PC-9 (cell line): ENCODE measurements at regions not wholly inside any gene's neighbourhood (a gene's known extent, or its start where the extent isn't known, plus 50 kb on each side); places are given as distances from the start of the nearest gene placed in this dataset.

Source experiments
- BruUV-seq: library from RNA; stranded (reverse); fragments of 400-500 nt; replicated peaks from 2 replicates; lab custom pipeline; 2021; lab: Mats Ljungman, UMichigan
- CTCF ChIA-PET: fragments of 300-600 bp; sonication (Branson Sonifier 250); formaldehyde crosslinking; loops from one replicate; lab custom pipeline; 2022; ENCODE audit warnings: antibody characterized with exemption; lab: Charles Lee
- POLR2A ChIA-PET: fragments of 300-600 bp; sonication (Branson Sonifier 250); formaldehyde crosslinking; loops from one replicate; lab custom pipeline; 2022; ENCODE audit warnings: antibody characterized with exemption; ENCODE audit not compliant: unreplicated experiment; lab: Charles Lee
- DNase-seq, 2 experiments: peaks; one replicate each; pipeline versions ENCODE4 v3.0.0 to v3.0.0-alpha.2; 2015 to 2022; ENCODE audit warnings: mixed read lengths in 1 of 2
- H2AFZ ChIP-seq: fragments of 200-600 bp; sonication (generic); 2 replicates; pipeline ENCODE4 v1.8.1; 2017; ENCODE audit warnings: antibody characterized with exemption
- H3F3A ChIP-seq: fragments of 200-600 bp; sonication (generic); 2 replicates; pipeline ENCODE4 v1.8.1; 2017; ENCODE audit warnings: antibody characterized with exemption, mild to moderate bottlenecking, low read depth; ENCODE audit not compliant: insufficient read depth
- H3K27ac ChIP-seq: fragments of 200-600 bp; sonication (generic); 2 replicates; pipeline ENCODE4 v1.6.1; 2016; ENCODE audit warnings: mixed run types
- H3K27me3 ChIP-seq: fragments of 200-600 bp; sonication (generic); 2 replicates; pipeline ENCODE4 v1.6.1; 2016; ENCODE audit warnings: low read depth, mixed run types; ENCODE audit not compliant: insufficient read depth
- H3K36me3 ChIP-seq: fragments of 200-600 bp; sonication (generic); 2 replicates; pipeline ENCODE4 v1.6.1; 2016; ENCODE audit warnings: low read depth, mixed run types
- H3K4me1 ChIP-seq: fragments of 200-600 bp; sonication (generic); replicated peaks from 2 replicates; pipeline ENCODE4 v1.6.1; 2016; ENCODE audit warnings: mixed run types; ENCODE audit not compliant: insufficient read depth
- H3K4me2 ChIP-seq: fragments of 200-600 bp; sonication (generic); 2 replicates; pipeline ENCODE4 v1.6.1; 2017; ENCODE audit warnings: mixed run types
- H3K4me3 ChIP-seq: fragments of 200-600 bp; sonication (generic); 2 replicates; pipeline ENCODE4 v1.6.1; 2016; ENCODE audit warnings: mixed run types
- H3K79me2 ChIP-seq: fragments of 200-600 bp; sonication (generic); 2 replicates; pipeline ENCODE4 v1.6.1; 2017; ENCODE audit warnings: low read depth, mixed run types
- H3K9me2 ChIP-seq: fragments of 200-600 bp; sonication (generic); 2 replicates; pipeline ENCODE4 v1.8.1; 2017; ENCODE audit warnings: mild to moderate bottlenecking; ENCODE audit not compliant: insufficient read depth
- H3K9me3 ChIP-seq: fragments of 200-600 bp; sonication (generic); 2 replicates; pipeline ENCODE4 v1.8.1; 2016; ENCODE audit warnings: low read depth; ENCODE audit not compliant: insufficient read depth
- H4K20me1 ChIP-seq: fragments of 200-600 bp; sonication (generic); 2 replicates; pipeline ENCODE4 v1.8.1; 2017; ENCODE audit not compliant: insufficient read depth
- CTCF ChIP-seq: fragments of 200-600 bp; sonication (generic); conservative IDR thresholded peaks from 2 replicates; pipeline ENCODE4 v1.6.1; 2017; ENCODE audit warnings: mixed run types, antibody characterized with exemption, mild to moderate bottlenecking, moderate library complexity
- EZH2 ChIP-seq: fragments of 200-600 bp; sonication (generic); IDR thresholded peaks from 2 replicates; pipeline ENCODE4 v1.8.0; 2017; ENCODE audit warnings: antibody characterized with exemption, low read depth
- intact Hi-C: fragments of 100-400 bp; cut with micrococcal nuclease; formaldehyde crosslinking; loops from one replicate; pipeline ENCODE4 v1.10.0; 2022; ENCODE audit not compliant: unreplicated experiment

- H3K36me3 ChIP-seq = no peaks in the 10 kb centered on the region
- H3K4me2 ChIP-seq = no peak overlapping the region
- BruUV-seq = no TSS peak
- H3K4me1 ChIP-seq = peaks cover 2% of the 10 kb centered on the region; the same call in 1 of the 2 replicates
- H3K79me2 ChIP-seq = no peaks in the 10 kb centered on the region
- H4K20me1 ChIP-seq = no peaks in the 10 kb centered on the region
- CTCF ChIA-PET = no interaction called here
- TF ChIP-seq CTCF (no peak), EZH2 (no peak)
- no peak overlapping the region for H2AFZ ChIP-seq
- POLR2A ChIA-PET = no interaction called here
- H3F3A ChIP-seq = no peaks in the 10 kb centered on the region; the same call in 1 of the 2 replicates
- H3K4me3 ChIP-seq = no peak overlapping the region
- H3K9me2 ChIP-seq = no peaks in the 10 kb centered on the region
- no peaks in the 10 kb centered on the region for H3K9me3 ChIP-seq
- intact Hi-C loops = no loop called here
- H3K27ac ChIP-seq = no peak overlapping the region
- H3K27me3 ChIP-seq = no peaks in the 10 kb centered on the region
- no peak for DNase-seq
These were observed 252.5 kb downstream of the PTEN start for GRCh38 chr10:88115968-88116367.

DNA sequence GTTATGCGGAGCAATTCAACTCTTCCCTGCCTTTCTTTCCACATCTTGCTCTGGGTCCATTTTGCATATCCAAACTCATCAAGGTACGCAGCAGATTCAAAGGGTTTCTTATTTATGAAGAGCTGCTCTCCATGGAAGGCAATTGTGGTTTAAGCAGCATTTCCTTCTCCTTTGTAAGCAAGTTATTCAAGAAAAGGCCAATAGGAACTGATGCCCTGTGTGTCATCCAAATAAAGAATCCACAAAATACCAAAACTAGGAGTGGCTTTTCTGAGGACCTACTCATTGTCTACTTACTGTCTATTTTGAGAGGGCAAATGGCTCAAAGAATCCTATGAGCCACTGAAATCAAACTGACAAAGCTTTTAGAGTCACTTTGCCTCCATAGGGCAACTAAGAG, 253.1 kb downstream of the PTEN start:
- no peaks in the 10 kb centered on the region for H3K79me2 ChIP-seq
- no peak for TF ChIP-seq EZH2
- H3F3A ChIP-seq = no peaks in the 10 kb centered on the region; the same call in 1 of the 2 replicates
- no peaks in the 10 kb centered on the region; the same call in 1 of the 2 replicates for H3K4me1 ChIP-seq
- H3K9me2 ChIP-seq = no peaks in the 10 kb centered on the region
- no peak overlapping the region for H2AFZ ChIP-seq
- BruUV-seq = no TSS peak
- ChIA-PET CTCF (no interaction called here), POLR2A (interaction anchor here (0.5 kb wide), 1 partner anchor 374 kb away, joined by 5 read pairs; no protein-coding TSS in a partner anchor)
- no peak overlapping the region for H3K4me3 ChIP-seq
- no peaks in the 10 kb centered on the region for H3K27me3 ChIP-seq
- peak in 1 of 2 experiments; percentile 37 for DNase-seq
- intact Hi-C loops = no loop called here
- no peak overlapping the region for H3K27ac ChIP-seq
- H3K4me2 ChIP-seq = no peak overlapping the region
- H3K9me3 ChIP-seq = no peaks in the 10 kb centered on the region
- no peaks in the 10 kb centered on the region for H4K20me1 ChIP-seq
- H3K36me3 ChIP-seq = no peaks in the 10 kb centered on the region

DNA sequence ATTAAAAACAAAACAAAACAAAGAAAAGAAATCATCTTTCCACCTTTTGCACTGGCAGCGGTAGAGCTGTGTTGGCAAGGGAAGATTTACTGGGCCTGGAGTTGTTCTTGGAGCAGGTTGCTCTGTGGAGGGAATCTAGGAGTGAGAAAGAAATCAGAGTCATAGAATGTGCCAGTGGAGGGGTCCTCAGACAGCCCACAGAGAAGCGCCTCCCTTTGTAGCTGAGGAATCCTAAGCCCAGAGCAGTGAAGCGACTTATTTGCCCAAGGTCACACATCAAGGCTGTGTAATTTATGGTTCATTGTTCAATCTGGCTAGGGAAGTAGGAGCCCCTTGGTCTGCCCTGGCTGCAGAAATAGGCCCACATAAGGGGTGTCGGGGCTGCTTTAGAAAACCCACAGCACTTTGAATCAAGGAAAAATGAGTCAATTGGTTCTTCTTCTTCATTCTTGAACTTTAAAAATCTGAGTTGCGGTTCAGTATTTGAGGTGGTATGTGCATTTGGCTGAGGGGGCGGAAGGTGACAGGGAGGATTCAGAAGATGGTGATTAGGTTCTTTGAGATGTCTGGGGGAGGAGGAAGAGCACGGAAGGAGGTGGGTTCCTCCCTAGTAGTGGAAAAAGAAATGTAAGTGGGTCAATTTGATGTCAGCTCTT, 253.7 kb downstream of the PTEN start:
- no peak overlapping the region for H3K4me2 ChIP-seq
- H3K4me1 ChIP-seq = no peaks in the 10 kb centered on the region; the same call in 1 of the 2 replicates
- H3K79me2 ChIP-seq = no peaks in the 10 kb centered on the region
- H2AFZ ChIP-seq = no peak overlapping the region
- H3K9me2 ChIP-seq = no peaks in the 10 kb centered on the region
- no TSS peak for BruUV-seq
- no peaks in the 10 kb centered on the region; the same call in 1 of the 2 replicates for H3F3A ChIP-seq
- TF ChIP-seq CTCF = no peak
- no peak for TF ChIP-seq EZH2
- no peaks in the 10 kb centered on the region for H3K9me3 ChIP-seq
- intact Hi-C loops = no loop called here
- no peaks in the 10 kb centered on the region for H3K36me3 ChIP-seq
- DNase-seq = no peak
- H3K27ac ChIP-seq = no peak overlapping the region
- H4K20me1 ChIP-seq = no peaks in the 10 kb centered on the region
- H3K4me3 ChIP-seq = no peak overlapping the region
- POLR2A ChIA-PET = interaction anchor here (0.5 kb wide), 1 partner anchor 373 kb away, joined by 5 read pairs; no protein-coding TSS in a partner anchor
- CTCF ChIA-PET = no interaction called here
- H3K27me3 ChIP-seq = no peaks in the 10 kb centered on the region
